ENCODE measurements at regions not wholly inside any gene's neighbourhood (a gene's known extent, or its start where the extent isn't known, plus 50 kb on each side); places are given as distances from the start of the nearest gene placed in this dataset.
A peak's percentile ranks its signal among the peaks of the same experiment; 100 is the strongest.
"Not testable (repeated sequence)": the region's sequence is repeated elsewhere in the genome, so short reads cannot be mapped to it uniquely, and the experiment has no call there.

DNA sequence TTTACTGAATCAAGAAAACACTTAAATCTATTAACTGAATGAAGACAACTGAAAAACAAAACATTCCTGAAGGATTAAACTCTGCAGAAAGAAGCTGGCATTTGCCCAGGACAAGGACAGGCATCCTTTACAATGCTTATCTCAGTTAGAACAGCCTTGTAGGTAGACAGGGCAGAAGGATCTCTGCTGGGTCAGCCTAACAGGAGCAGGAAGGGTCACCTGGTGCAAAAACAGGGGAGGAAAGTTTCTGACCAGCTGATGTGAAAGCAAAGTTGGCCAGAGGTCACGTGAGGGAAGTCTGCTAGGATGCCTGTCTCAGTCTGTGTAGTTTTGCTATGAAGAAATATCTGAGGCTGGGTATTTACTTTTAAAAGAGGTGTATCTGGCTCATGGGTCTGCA lies 348.6 kb downstream of the ANAPC1 start:
- Mint-ChIP-seq H3K27ac (peak overlapping the region; percentile 44), H3K27me3 (ENCODE audit: insufficient read depth, low read depth) (peaks cover 2% of the 10 kb centered on the region), H3K36me3 (peaks cover 1% of the 10 kb centered on the region), H3K4me1 (peaks cover 19% of the 10 kb centered on the region), H3K9me3 (peaks cover 15% of the 10 kb centered on the region), H3K4me3 (no peak overlapping the region)
- Histone ChIP-seq H3K9ac (no peak overlapping the region), H3K27me3 (no peaks in the 10 kb centered on the region), H3K4me1 (peaks cover 11% of the 10 kb centered on the region), H3K36me3 (no peaks in the 10 kb centered on the region), H3K79me2 (ENCODE audit: low read depth) (no peaks in the 10 kb centered on the region), H2AFZ (replicated peaks) (no peak overlapping the region), H3K4me2 (peak overlapping the region; percentile 43), H3K27ac (no peak overlapping the region), H3K9me3 (ENCODE audit: low read depth) (no peaks in the 10 kb centered on the region), H4K20me1 (ENCODE audit: low read depth) (no peaks in the 10 kb centered on the region), H3F3A (ENCODE audit: low read depth) (peaks cover 10% of the 10 kb centered on the region), H3K4me3 (no peak overlapping the region)
- peak; percentile 46 for DNase-seq (ENCODE audit: low spot score)
- TF ChIP-seq EZH2phosphoT487 (IDR thresholded peaks at IDR 0.05) (no peak), CTCF (IDR thresholded peaks at IDR 0.05) (no peak), EZH2 (IDR thresholded peaks at IDR 0.05) (no peak)

GRCh38 chr2:111537078-111537655 lies 346.8 kb downstream of the ANAPC1 start:
- no peak for DNase-seq (ENCODE audit: low spot score)
- H3F3A ChIP-seq (ENCODE audit: low read depth), result peaks cover 10% of the 10 kb centered on the region
- no peaks in the 10 kb centered on the region for H3K79me2 ChIP-seq (ENCODE audit: low read depth)
- no peaks in the 10 kb centered on the region for H4K20me1 ChIP-seq (ENCODE audit: low read depth)
- no peaks in the 10 kb centered on the region for H3K9me3 ChIP-seq (ENCODE audit: low read depth)
- Mint-ChIP-seq H3K4me1 (peaks cover 19% of the 10 kb centered on the region), H3K27me3 (ENCODE audit: insufficient read depth, low read depth) (peaks cover 2% of the 10 kb centered on the region), H3K9me3 (peaks cover 15% of the 10 kb centered on the region), H3K27ac (no peak overlapping the region), H3K4me3 (no peak overlapping the region), H3K36me3 (peaks cover 1% of the 10 kb centered on the region)
- TF ChIP-seq CTCF (IDR thresholded peaks at IDR 0.05) (no peak), EZH2 (IDR thresholded peaks at IDR 0.05) (no peak), EZH2phosphoT487 (IDR thresholded peaks at IDR 0.05) (no peak)
- no peak overlapping the region for H3K4me3 ChIP-seq
- H3K9ac ChIP-seq, result no peak overlapping the region
- H3K27me3 ChIP-seq, result no peaks in the 10 kb centered on the region
- no peak overlapping the region for H3K4me2 ChIP-seq
- peaks cover 11% of the 10 kb centered on the region for H3K4me1 ChIP-seq
- H3K27ac ChIP-seq, result no peak overlapping the region
- H2AFZ ChIP-seq (replicated peaks), result no peak overlapping the region
- no peaks in the 10 kb centered on the region for H3K36me3 ChIP-seq

GRCh38 chr2:111539991-111540390 lies 344.0 kb downstream of the ANAPC1 start:
- H3K4me1 ChIP-seq; H3F3A ChIP-seq (ENCODE audit: low read depth); H3K9me3 ChIP-seq (ENCODE audit: low read depth); H4K20me1 ChIP-seq (ENCODE audit: low read depth); H3K79me2 ChIP-seq (ENCODE audit: low read depth); H3K27me3 ChIP-seq; H3K9ac ChIP-seq; H3K4me3 Mint-ChIP-seq; H3K36me3 Mint-ChIP-seq; H2AFZ ChIP-seq (replicated peaks); H3K27ac ChIP-seq; H3K4me2 ChIP-seq; H3K27ac Mint-ChIP-seq; H3K36me3 ChIP-seq; H3K27me3 Mint-ChIP-seq (ENCODE audit: insufficient read depth, low read depth); H3K4me3 ChIP-seq; DNase-seq (ENCODE audit: low spot score): not testable (repeated sequence)
- Mint-ChIP-seq H3K4me1 (peaks cover 10% of the 10 kb centered on the region), H3K9me3 (peaks cover 15% of the 10 kb centered on the region)

DNA sequence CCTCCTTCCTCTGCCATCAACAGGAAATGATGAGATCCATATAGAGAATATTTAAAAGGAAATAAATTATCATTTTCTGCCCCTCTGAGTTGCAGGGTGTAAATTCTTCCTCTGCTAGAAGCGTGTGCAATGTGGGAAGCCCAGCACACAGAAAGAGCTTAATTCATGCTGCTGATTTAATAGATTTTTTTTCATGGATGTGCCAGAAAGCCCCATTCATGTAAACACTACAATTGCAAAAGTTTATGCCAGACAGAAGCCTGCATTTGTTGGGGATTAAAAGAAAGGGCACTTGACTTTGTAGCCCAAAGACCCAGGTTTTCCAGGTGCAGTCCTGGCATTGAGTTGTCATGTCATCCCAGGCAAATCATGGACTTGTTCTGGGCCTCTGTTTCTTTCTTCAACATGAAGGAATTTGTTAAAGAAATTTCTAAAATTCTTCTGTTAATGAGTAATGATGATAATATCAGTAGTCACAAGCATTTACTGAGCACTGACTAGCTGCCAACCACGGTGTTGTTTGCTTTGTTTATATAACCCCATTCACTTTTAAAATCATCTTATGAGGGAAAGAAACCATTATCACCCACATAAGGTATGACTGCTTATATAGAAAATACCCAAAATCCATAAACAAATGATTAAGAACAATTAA lies 341.7 kb downstream of the ANAPC1 start:
- not testable (repeated sequence) for H3K4me3 ChIP-seq; H4K20me1 ChIP-seq (ENCODE audit: low read depth); H3K4me1 Mint-ChIP-seq; H3K36me3 Mint-ChIP-seq; H3F3A ChIP-seq (ENCODE audit: low read depth); H3K27ac ChIP-seq; H3K79me2 ChIP-seq (ENCODE audit: low read depth); H3K27ac Mint-ChIP-seq; H3K9ac ChIP-seq; H3K9me3 ChIP-seq (ENCODE audit: low read depth); H3K4me2 ChIP-seq; H3K4me1 ChIP-seq; H2AFZ ChIP-seq (replicated peaks); H3K27me3 Mint-ChIP-seq (ENCODE audit: insufficient read depth, low read depth); H3K27me3 ChIP-seq; H3K36me3 ChIP-seq; H3K9me3 Mint-ChIP-seq; DNase-seq (ENCODE audit: low spot score); H3K4me3 Mint-ChIP-seq

- not testable (repeated sequence) for H3K9me3 Mint-ChIP-seq; H3K79me2 ChIP-seq (ENCODE audit: low read depth); H4K20me1 ChIP-seq (ENCODE audit: low read depth); H3K27me3 ChIP-seq; H3K27ac ChIP-seq; H3K27ac Mint-ChIP-seq; H3K36me3 Mint-ChIP-seq; H3K4me2 ChIP-seq; H3K9ac ChIP-seq; H3F3A ChIP-seq (ENCODE audit: low read depth); H3K36me3 ChIP-seq; H3K27me3 Mint-ChIP-seq (ENCODE audit: insufficient read depth, low read depth); H3K4me3 Mint-ChIP-seq; H3K4me1 Mint-ChIP-seq; DNase-seq (ENCODE audit: low spot score); H3K9me3 ChIP-seq (ENCODE audit: low read depth); H3K4me1 ChIP-seq; H2AFZ ChIP-seq (replicated peaks); H3K4me3 ChIP-seq
Measured at GRCh38 chr2:111544006-111544405, 340.0 kb downstream of the ANAPC1 start.

DNA sequence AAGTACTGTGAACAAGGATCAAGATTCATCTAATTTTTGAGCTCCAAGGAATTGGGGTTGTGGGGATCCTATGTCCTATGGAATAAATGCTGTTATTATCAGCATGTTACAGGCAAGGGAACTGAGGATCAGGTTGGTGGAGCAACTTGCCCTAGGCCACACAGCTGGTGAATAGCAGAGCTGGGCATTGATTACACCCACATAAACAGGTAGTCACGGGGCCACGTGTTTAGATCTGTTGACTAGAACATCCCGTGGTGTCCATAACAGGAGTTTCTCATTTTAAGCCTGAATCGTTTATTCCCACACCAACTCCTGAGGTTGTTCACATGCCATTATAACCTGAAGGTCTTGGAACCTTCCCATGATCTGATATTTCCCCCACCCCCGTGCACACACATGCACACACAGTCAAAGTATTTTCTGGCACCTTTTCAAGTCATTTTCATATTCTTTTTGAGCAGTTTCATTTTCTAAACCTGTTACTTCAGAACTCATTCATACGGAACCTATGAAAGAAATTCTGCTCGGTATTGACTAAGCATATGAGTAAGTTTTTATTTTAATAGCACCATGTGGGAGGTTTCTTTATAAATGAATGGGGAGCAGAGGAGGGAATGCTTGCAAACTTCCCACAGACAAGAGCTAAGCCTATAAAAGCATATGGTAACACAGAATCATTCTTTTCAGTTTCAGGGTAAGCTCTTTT lies 338.1 kb downstream of the ANAPC1 start:
- H3K4me2 ChIP-seq; H3K4me1 Mint-ChIP-seq; H3K27me3 ChIP-seq; H3K79me2 ChIP-seq (ENCODE audit: low read depth); DNase-seq (ENCODE audit: low spot score); H3K36me3 ChIP-seq; H3F3A ChIP-seq (ENCODE audit: low read depth); H3K27ac Mint-ChIP-seq; H3K4me3 ChIP-seq; H3K36me3 Mint-ChIP-seq; H3K4me3 Mint-ChIP-seq; H3K4me1 ChIP-seq; H3K9me3 Mint-ChIP-seq; H3K27ac ChIP-seq; H3K9ac ChIP-seq; H3K9me3 ChIP-seq (ENCODE audit: low read depth); H3K27me3 Mint-ChIP-seq (ENCODE audit: insufficient read depth, low read depth); H2AFZ ChIP-seq (replicated peaks); H4K20me1 ChIP-seq (ENCODE audit: low read depth): not testable (repeated sequence)

Data from neural progenitor cell (in vitro differentiated cells).